HepG2 (cell line): ENCODE measurements at regions not wholly inside any gene's neighbourhood (a gene's known extent, or its start where the extent isn't known, plus 50 kb on each side); places are given as distances from the start of the nearest gene placed in this dataset.

Experiments used
- ATAC-seq: fragments of 200-7000 bp; cut with Tn5 transposase; 3 replicates; pipeline ENCODE4 v1.9.1; 2020; ENCODE audit warnings: mild to moderate bottlenecking, moderate library complexity
- BruUV-seq: library from RNA; stranded (reverse); fragments of 400-500 nt; replicated peaks from 2 replicates; lab custom pipeline; 2021; lab: Mats Ljungman, UMichigan
- CTCF ChIA-PET: fragments of 300-600 bp; formaldehyde crosslinking; extraction: SDS; loops from one replicate; lab custom pipeline; 2021; ENCODE audit warnings: low total read pairs, inconsistent platforms, low intra/inter-chr PET ratio; lab: Yijun Ruan, JAX
- POLR2A ChIA-PET: fragments of 350-600 bp; sonication (Branson Sonifier 250); formaldehyde crosslinking; loops from one replicate; lab custom pipeline; 2020; ENCODE audit warnings: antibody characterized with exemption, inconsistent platforms; lab: Yijun Ruan, JAX
- DNase-seq: peaks from one replicate; pipeline ENCODE4 v3.0.0-alpha.2; 2015; ENCODE audit warnings: low spot score
- FAIRE-seq: peaks from 3 replicates; lab custom pipeline; 2011; peaks lifted over from hg19 to GRCh38; lab: Jason Lieb, UNC
- H2AFZ ChIP-seq: one replicate; pipeline ENCODE4 v1.6.1; 2011; ENCODE audit warnings: low read length, inconsistent platforms
- H3K27ac ChIP-seq: fragments of 300-600 bp; 3 replicates; pipeline ENCODE4 v1.8.0; 2011; ENCODE audit warnings: mixed run types, mild to moderate bottlenecking, mixed read lengths, low read length, inconsistent platforms; ENCODE audit not compliant: insufficient read depth; ENCODE audit errors: extremely low read length
- H3K27me3 ChIP-seq, 2 experiments: fragments of 200-600 bp in 1 of 2; 2 replicates in 1 of 2; 3 replicates in 1 of 2; pipeline versions ENCODE4 v1.6.0 to v1.8.0; 2011; ENCODE audit warnings: low read length in 2 of 2, mild to moderate bottlenecking in 2 of 2, moderate library complexity in 2 of 2, inconsistent platforms in 1 of 2; ENCODE audit not compliant: insufficient read depth in 2 of 2, control insufficient read depth in 1 of 2
- H3K36me3 ChIP-seq, 2 experiments: fragments of 200-600 bp in 1 of 2; replicated peaks in 1 of 2; 2 replicates in 1 of 2; 3 replicates in 1 of 2; pipeline versions ENCODE4 v1.5.1 to v1.8.0; 2011; ENCODE audit warnings: low read length in 2 of 2, inconsistent platforms in 1 of 2; ENCODE audit not compliant: insufficient read depth in 2 of 2, control insufficient read depth in 1 of 2
- H3K4me1 ChIP-seq: 2 replicates; pipeline ENCODE4 v1.5.1; 2012; ENCODE audit warnings: low read length, inconsistent platforms; ENCODE audit not compliant: insufficient read depth
- H3K4me2 ChIP-seq: 2 replicates; pipeline ENCODE4 v1.6.0; 2011; ENCODE audit warnings: low read depth, low read length, inconsistent platforms
- H3K4me3 ChIP-seq, 3 experiments: fragments of 200-600 bp in 1 of 3; sonication (generic), shearing (Covaris generic) in 1 of 3; replicated peaks in 1 of 3; 2 replicates each; pipeline ENCODE4 v1.5.1; 2011 to 2016; ENCODE audit warnings: low read length in 3 of 3, inconsistent platforms in 2 of 3, low read depth in 2 of 3, mild to moderate bottlenecking in 2 of 3, control low read depth in 1 of 3, mixed read lengths in 1 of 3; ENCODE audit not compliant: insufficient read depth in 1 of 3
- H3K79me2 ChIP-seq: one replicate; pipeline ENCODE4 v1.6.1; 2011; ENCODE audit warnings: low read length, inconsistent platforms; ENCODE audit not compliant: insufficient read depth
- H3K9ac ChIP-seq: 2 replicates; pipeline ENCODE4 v1.6.0; 2011; ENCODE audit warnings: mild to moderate bottlenecking, low read depth, low read length, inconsistent platforms; ENCODE audit not compliant: insufficient read depth
- H3K9me3 ChIP-seq: 2 replicates; pipeline ENCODE4 v1.5.1; 2012; ENCODE audit warnings: mild to moderate bottlenecking, low read length
- H4K20me1 ChIP-seq: 2 replicates; pipeline ENCODE4 v1.6.0; 2011; ENCODE audit warnings: inconsistent platforms, mild to moderate bottlenecking, low read length, moderate library complexity; ENCODE audit not compliant: insufficient read depth
- MAFF ChIP-seq: IDR thresholded peaks from 2 replicates; pipeline ENCODE4 v1.6.1; 2011; ENCODE audit warnings: low read depth, low read length, improper control_type of control experiment
- MAFK ChIP-seq, 2 experiments: IDR thresholded peaks in 1 of 2; conservative IDR thresholded peaks in 1 of 2; 2 replicates each; pipeline ENCODE4 v1.6.1; 2011; ENCODE audit warnings: improper control_type of control experiment in 2 of 2, low read length in 2 of 2
- ZNF331 ChIP-seq: sonication (generic); formaldehyde crosslinking; IDR thresholded peaks from 2 replicates; pipeline ENCODE4 v1.4.0; 2020; ENCODE audit warnings: missing genetic modification reagents
- WGBS: methylation state at CpG from one replicate; pipeline ENCODE4 v1.1.6; 2017; ENCODE audit warnings: low lambda C conversion rate; 5-methylcytosine and 5-hydroxymethylcytosine counted together
- in situ Hi-C: cut with HindIII; loops from 2 replicates; pipeline ENCODE4 v1.10.0; 2017; ENCODE audit warnings: low pct_unique_long_range_greater_than_20kb; ENCODE audit not compliant: extremely low pct_ligation_motif_present
- intact Hi-C: fragments of 100-400 bp; cut with micrococcal nuclease; formaldehyde crosslinking; loops from one replicate; pipeline ENCODE4 v1.10.0; 2022; ENCODE audit not compliant: unreplicated experiment
- TF ChIP-seq, protein P1 (sequence below): sonication (generic); formaldehyde crosslinking; IDR thresholded peaks from 2 replicates; pipeline ENCODE4 v1.4.0; 2020; ENCODE audit warnings: low read depth, missing genetic modification reagents

DNA sequence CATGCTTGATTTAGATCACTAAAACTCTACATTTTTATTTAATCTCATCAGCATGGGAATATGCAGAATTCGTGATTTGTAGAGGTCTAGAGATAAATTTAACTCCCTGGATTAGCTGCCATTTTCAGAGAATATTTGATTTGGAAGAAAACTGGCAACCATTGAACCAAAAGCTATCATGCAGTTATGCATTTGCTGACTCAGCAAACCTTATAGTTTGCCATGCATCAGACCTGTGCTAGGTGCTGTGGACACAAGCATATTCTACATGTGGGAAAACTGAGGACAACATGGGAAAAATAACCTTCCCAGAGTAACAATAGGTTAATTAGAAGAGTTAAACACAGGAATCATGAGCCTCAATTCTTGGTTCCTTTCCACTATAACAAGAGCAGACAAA, 54.7 kb upstream of the TP63 start:
- no peaks in the 10 kb centered on the region for H3K4me1 ChIP-seq
- no peak overlapping the region for H2AFZ ChIP-seq
- no peaks in the 10 kb centered on the region for H3K79me2 ChIP-seq
- FAIRE-seq (no peak), ATAC-seq (no peak), DNase-seq (no peak)
- H3K9me3 ChIP-seq = no peaks in the 10 kb centered on the region
- no peaks in the 10 kb centered on the region for H3K36me3 ChIP-seq
- no peak overlapping the region for H3K4me3 ChIP-seq
- no peak overlapping the region for H3K4me2 ChIP-seq
- H4K20me1 ChIP-seq = no peaks in the 10 kb centered on the region
- H3K9ac ChIP-seq = no peak overlapping the region
- ChIA-PET CTCF (no interaction called here), POLR2A (no interaction called here)
- WGBS = 5% methylated on average over 1 of the region's 1 CpG
- TF ChIP-seq, protein P1, sequence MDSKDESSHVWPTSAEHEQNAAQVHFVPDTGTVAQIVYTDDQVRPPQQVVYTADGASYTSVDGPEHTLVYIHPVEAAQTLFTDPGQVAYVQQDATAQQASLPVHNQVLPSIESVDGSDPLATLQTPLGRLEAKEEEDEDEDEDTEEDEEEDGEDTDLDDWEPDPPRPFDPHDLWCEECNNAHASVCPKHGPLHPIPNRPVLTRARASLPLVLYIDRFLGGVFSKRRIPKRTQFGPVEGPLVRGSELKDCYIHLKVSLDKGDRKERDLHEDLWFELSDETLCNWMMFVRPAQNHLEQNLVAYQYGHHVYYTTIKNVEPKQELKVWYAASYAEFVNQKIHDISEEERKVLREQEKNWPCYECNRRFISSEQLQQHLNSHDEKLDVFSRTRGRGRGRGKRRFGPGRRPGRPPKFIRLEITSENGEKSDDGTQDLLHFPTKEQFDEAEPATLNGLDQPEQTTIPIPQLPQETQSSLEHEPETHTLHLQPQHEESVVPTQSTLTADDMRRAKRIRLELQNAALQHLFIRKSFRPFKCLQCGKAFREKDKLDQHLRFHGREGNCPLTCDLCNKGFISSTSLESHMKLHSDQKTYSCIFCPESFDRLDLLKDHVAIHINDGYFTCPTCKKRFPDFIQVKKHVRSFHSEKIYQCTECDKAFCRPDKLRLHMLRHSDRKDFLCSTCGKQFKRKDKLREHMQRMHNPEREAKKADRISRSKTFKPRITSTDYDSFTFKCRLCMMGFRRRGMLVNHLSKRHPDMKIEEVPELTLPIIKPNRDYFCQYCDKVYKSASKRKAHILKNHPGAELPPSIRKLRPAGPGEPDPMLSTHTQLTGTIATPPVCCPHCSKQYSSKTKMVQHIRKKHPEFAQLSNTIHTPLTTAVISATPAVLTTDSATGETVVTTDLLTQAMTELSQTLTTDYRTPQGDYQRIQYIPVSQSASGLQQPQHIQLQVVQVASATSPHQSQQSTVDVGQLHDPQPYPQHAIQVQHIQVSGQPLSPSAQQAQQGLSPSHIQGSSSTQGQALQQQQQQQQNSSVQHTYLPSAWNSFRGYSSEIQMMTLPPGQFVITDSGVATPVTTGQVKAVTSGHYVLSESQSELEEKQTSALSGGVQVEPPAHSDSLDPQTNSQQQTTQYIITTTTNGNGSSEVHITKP (CRISPR knock-in tag) = no peak
- TF ChIP-seq ZNF331 (CRISPR knock-in tag) (no peak), MAFK (conservative IDR thresholded peaks at IDR 0.05 in 1 of 2, IDR thresholded peaks at IDR 0.05 in 1 of 2; ENCODE audit: low read length in 2 of 2) (peak; percentile 99 to 100), MAFF (peak; percentile 100)
- BruUV-seq = no TSS peak
- H3K27me3 ChIP-seq = no peaks in the 10 kb centered on the region
- intact Hi-C loops = no loop called here
- H3K27ac ChIP-seq = no peak overlapping the region
- in situ Hi-C loops = no loop called here
